ENCODE measurements at regions not wholly inside any gene's neighbourhood (a gene's known extent, or its start where the extent isn't known, plus 50 kb on each side); places are given as distances from the start of the nearest gene placed in this dataset.
"Not testable (repeated sequence)": the region's sequence is repeated elsewhere in the genome, so short reads cannot be mapped to it uniquely, and the experiment has no call there.

GRCh38 chr20:19114410-19114809 lies 98.0 kb upstream of the SLC24A3 start:
- no peak for DNase-seq (ENCODE audit: low spot score)

- no peak for DNase-seq (ENCODE audit: low spot score)
These were observed 96.9 kb upstream of the SLC24A3 start for GRCh38 chr20:19115581-19115980.

GRCh38 chr20:19120011-19120410 lies 92.4 kb upstream of the SLC24A3 start:
- no peak for DNase-seq (ENCODE audit: low spot score)

- DNase-seq (ENCODE audit: low spot score), result no peak
These were observed 91.9 kb upstream of the SLC24A3 start for GRCh38 chr20:19120569-19120968.

- no peak for DNase-seq (ENCODE audit: low spot score)
These were observed 91.0 kb upstream of the SLC24A3 start for GRCh38 chr20:19121463-19121862.

- no peak for DNase-seq (ENCODE audit: low spot score)
These were observed 90.5 kb upstream of the SLC24A3 start for GRCh38 chr20:19121916-19122315.

- DNase-seq (ENCODE audit: low spot score), result no peak
These were observed 90.0 kb upstream of the SLC24A3 start for GRCh38 chr20:19122395-19122794.

- no peak for DNase-seq (ENCODE audit: low spot score)
These were observed 86.9 kb upstream of the SLC24A3 start for GRCh38 chr20:19125508-19125907.

GRCh38 chr20:19129306-19129705 lies 83.1 kb upstream of the SLC24A3 start:
- no peak for DNase-seq (ENCODE audit: low spot score)

GRCh38 chr20:19129976-19130612 lies 82.3 kb upstream of the SLC24A3 start:
- no peak for DNase-seq (ENCODE audit: low spot score)

- DNase-seq (ENCODE audit: low spot score), result no peak
These were observed 81.8 kb upstream of the SLC24A3 start for GRCh38 chr20:19130613-19130984.

GRCh38 chr20:19137641-19138040 lies 74.8 kb upstream of the SLC24A3 start:
- DNase-seq (ENCODE audit: low spot score), result no peak

- DNase-seq (ENCODE audit: low spot score), result no peak
These were observed 73.7 kb upstream of the SLC24A3 start for GRCh38 chr20:19138758-19139157.

GRCh38 chr20:19139584-19139983 lies 72.9 kb upstream of the SLC24A3 start:
- DNase-seq (ENCODE audit: low spot score), result not testable (repeated sequence)

GRCh38 chr20:19141998-19142397 lies 70.4 kb upstream of the SLC24A3 start:
- DNase-seq (ENCODE audit: low spot score), result no peak

GRCh38 chr20:19143890-19144289 lies 68.6 kb upstream of the SLC24A3 start:
- no peak for DNase-seq (ENCODE audit: low spot score)

GRCh38 chr20:19161336-19161735 lies 51.1 kb upstream of the SLC24A3 start:
- DNase-seq (ENCODE audit: low spot score), result no peak

Data from iPS-NIHi11 (cell line).